ENCODE measurements at regions not wholly inside any gene's neighbourhood (a gene's known extent, or its start where the extent isn't known, plus 50 kb on each side); places are given as distances from the start of the nearest gene placed in this dataset.

- in situ Hi-C loops (cut with HindIII; ENCODE audit: low pct_ligation_motif_present, low pct_unique_long_range_greater_than_20kb, low sequenced_read_pairs) = no loop called here
- no peak for DNase-seq
Observed at GRCh38 chr9:79779901-79780300, 208.1 kb downstream of the TLE4 start.

DNA sequence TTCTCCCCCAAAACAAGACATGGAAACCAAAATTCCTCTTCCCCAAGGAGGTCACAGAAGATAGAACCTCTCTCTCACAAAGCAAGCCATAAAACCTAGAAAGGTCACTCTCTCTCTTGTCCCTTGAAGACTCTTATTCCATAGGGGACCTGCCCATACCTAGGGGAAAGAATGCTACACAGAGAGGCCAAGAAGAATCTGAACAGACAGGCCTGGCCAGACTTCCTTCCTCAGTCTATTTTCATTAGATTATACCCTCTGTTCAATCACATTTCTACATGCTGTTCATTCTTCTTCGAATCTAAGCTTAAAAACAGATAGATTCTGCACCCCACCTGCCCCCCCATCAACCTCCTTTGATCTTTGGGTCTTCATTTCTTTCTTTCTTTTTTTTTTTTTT, 206.8 kb downstream of the TLE4 start:
- no peak for DNase-seq
- in situ Hi-C loops (cut with HindIII; ENCODE audit: low pct_ligation_motif_present, low pct_unique_long_range_greater_than_20kb, low sequenced_read_pairs) = no loop called here

DNA sequence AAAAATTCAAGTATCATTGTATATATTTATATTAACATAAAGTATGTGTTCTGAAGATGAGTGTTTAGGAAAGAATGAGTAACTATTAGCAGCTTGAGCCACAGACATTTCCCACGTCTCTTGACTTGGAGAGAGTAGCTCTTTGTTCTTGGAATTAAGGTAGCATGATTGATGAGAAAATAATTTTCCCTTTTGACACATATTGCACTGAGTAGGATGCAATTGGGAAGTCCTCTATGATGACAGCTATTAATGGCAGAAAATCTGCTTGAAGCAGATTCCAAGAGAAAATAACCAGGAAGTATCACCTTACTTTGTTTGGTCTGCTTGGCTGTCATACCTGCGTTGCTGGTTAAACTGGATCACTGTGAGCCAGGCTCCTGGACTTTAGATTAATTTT, 204.8 kb downstream of the TLE4 start:
- DNase-seq = no peak
- in situ Hi-C loops (cut with HindIII; ENCODE audit: low pct_ligation_motif_present, low pct_unique_long_range_greater_than_20kb, low sequenced_read_pairs) = no loop called here
